NCI-H82 treated with DMSO at 0.1 percent for 48 hours (cell line): ENCODE measurements at regions not wholly inside any gene's neighbourhood (a gene's known extent, or its start where the extent isn't known, plus 50 kb on each side); places are given as distances from the start of the nearest gene placed in this dataset.
A peak's percentile ranks its signal among the peaks of the same experiment; 100 is the strongest.

Experiments
- DNase-seq: peaks from one replicate; lab custom pipeline; 2025; ENCODE audit not compliant: unreplicated experiment; lab: John Stamatoyannopoulos, UW

DNA sequence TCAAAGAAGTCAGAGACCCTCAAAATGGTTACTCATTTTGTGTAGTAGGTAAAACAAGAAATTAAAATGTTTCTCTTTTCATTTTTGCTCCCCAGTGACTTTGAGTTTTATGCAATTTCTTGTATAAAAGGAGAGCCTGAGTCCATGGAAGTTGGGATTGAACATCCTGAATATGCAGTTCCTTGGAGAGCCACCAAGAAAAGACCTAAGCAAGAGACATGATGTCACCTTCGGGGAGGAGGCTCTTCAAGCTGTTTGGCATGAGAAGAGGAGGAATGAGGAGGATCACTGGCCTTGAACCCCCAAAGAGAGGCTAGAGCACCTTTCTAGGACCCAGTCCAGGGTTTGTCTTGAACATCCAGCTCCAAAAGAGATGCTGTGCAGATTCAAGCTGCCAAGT lies 62.3 kb upstream of the CALM2 start:
- DNase-seq, result no peak

DNA sequence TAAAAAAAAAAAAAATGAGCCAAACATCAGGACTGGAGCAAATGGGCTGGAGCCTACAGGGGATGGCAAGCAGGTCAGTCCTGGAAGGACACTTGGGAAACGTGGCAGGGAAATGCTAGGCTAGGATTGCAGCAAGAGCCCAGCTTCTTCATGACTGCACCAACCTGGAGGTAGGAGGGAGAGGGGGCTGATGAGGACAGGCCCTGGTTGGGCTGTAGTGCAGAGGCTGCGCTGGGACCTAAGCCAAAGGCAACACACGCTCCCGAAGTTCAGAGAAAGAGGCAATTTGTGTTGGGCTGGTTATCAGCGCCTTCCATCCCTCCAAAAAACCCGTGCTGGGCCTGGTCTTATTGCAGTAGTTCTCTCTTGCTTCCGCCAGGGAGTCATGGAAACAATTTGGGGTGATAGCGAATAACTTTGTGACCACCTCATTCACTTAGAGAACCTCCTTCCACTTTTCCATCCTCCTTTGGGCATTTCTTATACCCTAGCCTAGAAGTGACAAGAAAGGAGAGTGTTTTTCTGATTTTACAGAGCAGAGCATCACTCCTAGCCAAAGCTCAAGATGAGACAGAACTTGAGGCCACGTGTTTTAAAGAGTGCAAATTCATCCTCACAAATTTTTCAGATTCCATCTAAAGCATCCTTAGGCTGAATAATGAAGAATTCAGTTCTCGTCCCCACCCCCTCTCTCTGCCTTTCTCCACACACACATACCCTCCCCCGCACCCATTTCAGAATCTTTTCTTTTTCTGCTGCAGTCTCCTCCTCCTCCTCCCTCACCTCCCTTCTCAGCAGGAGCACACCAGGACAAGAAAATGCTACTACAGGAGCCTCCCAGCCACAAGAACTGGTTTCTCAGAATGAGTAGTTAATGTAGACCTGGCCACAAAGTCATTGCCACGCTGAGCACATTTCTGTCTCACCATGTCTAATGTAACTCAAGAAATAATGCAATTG lies 61.3 kb upstream of the CALM2 start:
- no peak for DNase-seq

- DNase-seq, result no peak
Observed at GRCh38 chr2:47236503-47237215, 60.3 kb upstream of the CALM2 start.

GRCh38 chr2:47235132-47235531 lies 58.8 kb upstream of the CALM2 start:
- DNase-seq, result no peak

DNA sequence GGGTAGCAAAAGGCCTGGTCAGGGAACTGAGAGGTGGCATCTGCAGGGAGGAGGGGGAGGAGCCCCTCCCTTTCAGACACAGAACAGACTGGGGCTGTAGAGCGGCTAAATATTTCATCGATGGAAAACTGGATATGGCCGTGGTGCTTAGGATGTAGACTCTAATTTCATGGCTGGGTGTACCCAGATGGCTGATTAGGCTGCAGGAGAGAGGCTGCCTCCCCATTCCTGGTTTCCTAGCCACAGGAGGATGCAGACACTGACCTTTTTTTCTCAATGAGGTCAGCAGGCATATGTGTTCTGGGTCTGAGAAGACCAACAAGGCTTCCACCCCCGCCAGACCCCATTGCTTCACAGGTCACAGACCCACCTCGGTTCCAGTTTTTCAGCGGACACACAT lies 58.1 kb upstream of the CALM2 start:
- DNase-seq, result no peak

DNA sequence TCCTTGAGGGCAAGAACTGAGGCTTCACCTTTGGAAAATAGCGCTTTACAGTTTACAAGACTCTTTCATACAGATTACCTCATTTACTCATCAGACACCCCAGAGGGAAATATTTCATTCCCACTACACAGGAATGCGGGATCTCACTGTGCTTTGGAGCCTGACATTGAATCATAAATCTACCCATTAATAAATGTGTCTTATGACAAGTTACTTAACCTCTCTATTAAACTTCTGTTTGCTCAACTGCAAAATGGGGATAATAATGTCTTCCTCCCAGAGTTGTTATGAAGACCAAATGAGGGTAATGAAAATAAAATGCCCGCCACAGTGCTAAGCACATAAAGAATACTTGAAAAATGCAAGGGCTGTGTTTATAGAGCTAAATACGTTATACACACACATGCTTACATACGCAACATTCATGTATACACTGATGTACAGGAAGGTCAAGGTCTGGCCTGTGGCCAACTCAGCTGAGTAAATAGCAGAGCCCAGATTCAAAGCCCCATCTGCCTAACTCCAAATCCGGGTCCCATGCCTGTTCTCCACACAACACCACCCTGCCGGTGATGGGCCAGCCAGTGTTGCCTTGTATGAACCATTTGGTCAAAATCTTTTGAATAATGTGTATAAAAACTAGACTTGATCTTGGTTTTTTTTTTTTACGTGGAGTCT lies 56.6 kb upstream of the CALM2 start:
- no peak for DNase-seq

DNA sequence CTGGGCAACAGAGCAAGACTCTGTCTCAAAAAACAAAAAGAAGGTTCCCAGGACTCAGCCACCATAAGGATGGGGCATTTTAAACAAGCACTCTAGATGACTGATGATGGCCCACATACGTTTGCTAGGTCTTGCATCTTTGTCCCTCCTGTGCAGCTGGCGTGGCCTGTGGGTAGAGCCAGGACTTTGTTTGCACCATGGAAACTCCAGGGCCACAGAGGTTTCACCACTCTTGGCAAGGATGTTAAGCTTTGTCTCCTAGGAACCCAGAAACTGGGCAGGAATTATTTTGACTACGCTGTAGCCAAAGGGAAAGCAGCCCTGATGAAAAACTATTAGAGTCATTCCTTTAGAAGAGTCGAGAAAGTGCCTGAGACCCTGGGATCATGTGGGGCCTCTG lies 54.1 kb upstream of the CALM2 start:
- DNase-seq, result no peak

DNA sequence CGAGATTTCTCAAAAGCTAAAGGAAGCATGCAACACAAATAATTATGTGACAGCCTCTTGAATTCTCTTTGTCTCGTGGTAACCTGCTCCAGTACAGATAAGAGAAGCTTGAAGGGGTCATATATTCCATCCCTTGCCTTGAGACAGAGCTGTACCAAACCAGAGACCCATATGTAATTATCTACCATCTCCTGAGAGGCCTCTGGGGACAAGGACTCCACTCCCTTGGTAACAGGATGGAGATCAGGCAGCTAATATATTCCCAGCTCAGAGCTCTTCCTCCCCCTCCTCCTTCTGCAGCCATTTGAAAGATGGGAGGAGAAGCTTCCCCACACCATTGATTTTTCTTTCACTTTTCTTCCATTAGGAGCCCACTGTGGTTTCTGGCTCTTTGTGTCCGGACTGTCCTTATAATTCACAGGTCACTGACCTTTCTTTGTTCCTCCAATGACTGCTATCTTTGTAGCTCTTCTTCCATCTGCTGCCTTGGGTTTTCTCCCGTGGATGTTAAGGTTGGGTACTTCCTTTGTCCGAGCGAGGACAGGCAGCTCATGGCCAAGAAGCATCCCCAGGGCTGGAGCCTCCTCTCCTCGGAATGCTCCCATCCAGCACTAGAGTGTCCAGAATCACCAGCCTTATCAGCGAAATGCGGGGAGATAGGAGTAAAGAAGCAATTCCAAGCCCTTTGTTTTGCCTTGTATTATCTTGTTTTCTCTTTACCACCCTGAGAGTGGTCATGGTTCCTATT lies 51.4 kb upstream of the CALM2 start:
- DNase-seq, result peak; percentile 67

- DNase-seq, result no peak
Observed at GRCh38 chr2:47226923-47227220, 50.6 kb upstream of the CALM2 start.

GRCh38 chr2:47226132-47226922 lies 50.0 kb upstream of the CALM2 start:
- DNase-seq, result no peak
